AG09319 (cell line): ENCODE measurements at regions not wholly inside any gene's neighbourhood (a gene's known extent, or its start where the extent isn't known, plus 50 kb on each side); places are given as distances from the start of the nearest gene placed in this dataset.

ENCODE experiments used
- DNase-seq: peaks from one replicate; pipeline ENCODE4 v3.0.0-alpha.2; 2010; ENCODE audit warnings: low read depth; ENCODE audit errors: extremely low read depth
- TF ChIP-seq, protein P1 (sequence below): IDR thresholded peaks from 2 replicates; pipeline ENCODE4 v1.5.1; 2011; ENCODE audit warnings: low read depth, mild to moderate bottlenecking, inconsistent platforms, low read length, moderate library complexity

DNA sequence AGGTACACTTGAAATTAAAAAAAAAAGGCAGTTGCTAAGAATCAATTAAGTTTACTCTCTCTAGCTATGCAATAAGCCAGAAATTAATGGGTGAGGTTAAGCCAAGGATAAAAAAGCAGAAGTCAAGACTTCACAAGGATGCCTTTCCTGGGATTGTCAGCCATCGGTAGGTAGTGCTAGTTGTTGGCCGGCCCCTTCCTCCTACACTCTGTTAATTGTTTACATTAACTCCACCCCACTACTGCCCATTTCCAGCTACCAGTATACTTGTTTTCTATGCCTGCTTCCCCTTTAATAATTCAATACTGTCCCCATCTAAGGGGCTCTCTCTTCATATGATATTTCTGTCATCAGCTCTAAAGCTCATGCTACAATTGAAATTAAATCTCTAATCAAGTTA lies 461.0 kb downstream of the IPMK start:
- no peak for DNase-seq
- TF ChIP-seq, protein P1, sequence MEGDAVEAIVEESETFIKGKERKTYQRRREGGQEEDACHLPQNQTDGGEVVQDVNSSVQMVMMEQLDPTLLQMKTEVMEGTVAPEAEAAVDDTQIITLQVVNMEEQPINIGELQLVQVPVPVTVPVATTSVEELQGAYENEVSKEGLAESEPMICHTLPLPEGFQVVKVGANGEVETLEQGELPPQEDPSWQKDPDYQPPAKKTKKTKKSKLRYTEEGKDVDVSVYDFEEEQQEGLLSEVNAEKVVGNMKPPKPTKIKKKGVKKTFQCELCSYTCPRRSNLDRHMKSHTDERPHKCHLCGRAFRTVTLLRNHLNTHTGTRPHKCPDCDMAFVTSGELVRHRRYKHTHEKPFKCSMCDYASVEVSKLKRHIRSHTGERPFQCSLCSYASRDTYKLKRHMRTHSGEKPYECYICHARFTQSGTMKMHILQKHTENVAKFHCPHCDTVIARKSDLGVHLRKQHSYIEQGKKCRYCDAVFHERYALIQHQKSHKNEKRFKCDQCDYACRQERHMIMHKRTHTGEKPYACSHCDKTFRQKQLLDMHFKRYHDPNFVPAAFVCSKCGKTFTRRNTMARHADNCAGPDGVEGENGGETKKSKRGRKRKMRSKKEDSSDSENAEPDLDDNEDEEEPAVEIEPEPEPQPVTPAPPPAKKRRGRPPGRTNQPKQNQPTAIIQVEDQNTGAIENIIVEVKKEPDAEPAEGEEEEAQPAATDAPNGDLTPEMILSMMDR = no peak

DNA sequence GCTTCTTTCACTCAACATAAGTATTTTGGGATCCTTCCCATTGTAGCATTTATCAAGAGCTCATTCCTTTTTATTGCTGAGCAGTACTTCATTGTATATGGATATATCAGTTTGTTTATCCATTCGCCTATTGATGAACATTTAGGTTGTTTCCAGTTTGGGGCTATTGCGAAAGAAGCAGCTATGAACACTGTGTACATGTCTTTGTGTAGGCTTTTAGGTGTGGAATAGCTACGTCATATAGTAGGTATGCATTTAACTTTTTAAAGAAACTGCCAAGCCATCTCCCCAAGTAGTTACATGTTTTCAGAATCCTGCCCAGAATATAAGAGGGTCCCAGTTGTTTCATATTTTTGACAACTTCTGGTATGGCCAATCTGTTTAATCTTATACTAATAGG lies 468.1 kb downstream of the IPMK start:
- no peak for DNase-seq
- TF ChIP-seq, protein P1 = no peak

DNA sequence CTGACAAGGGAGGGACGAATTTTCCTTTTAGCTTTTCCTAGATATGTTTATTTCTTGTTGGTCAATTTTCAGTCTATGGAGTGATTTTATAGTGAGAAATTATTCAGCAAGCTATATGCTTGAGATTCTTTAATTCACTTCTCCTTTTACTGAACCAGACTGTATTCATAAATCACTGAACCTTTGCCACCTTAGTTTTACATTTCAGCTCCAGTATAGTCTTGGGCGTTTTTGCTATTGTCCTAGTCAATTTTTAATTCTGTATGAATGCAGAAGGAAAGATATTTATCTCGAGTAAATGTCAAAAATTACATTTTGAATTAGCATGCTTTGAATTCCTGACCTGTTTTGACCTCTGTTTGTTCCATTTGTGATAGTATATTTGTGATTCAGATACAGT lies 468.9 kb downstream of the IPMK start:
- no peak for DNase-seq
- TF ChIP-seq, protein P1 = no peak

DNA sequence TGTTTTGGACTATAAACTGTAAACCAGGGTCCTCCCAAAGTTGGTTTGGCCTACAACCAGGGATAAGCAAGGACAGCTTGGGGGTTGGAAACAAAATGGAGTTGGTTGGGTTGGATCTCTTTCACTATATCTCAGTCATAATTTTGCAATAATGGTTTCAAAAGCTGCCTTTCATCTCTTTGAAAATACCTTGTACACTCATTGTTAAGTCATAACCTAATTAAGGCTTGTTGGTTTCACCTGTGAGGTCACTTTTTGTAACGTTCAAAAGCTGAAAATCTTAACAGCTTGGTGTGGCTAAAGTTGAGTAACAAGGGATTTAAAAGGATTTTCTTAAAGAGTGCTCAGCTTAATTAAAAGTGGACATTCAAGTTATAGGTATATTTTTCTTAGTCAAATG lies 476.1 kb downstream of the IPMK start:
- TF ChIP-seq, protein P1 = no peak
- no peak for DNase-seq

DNA sequence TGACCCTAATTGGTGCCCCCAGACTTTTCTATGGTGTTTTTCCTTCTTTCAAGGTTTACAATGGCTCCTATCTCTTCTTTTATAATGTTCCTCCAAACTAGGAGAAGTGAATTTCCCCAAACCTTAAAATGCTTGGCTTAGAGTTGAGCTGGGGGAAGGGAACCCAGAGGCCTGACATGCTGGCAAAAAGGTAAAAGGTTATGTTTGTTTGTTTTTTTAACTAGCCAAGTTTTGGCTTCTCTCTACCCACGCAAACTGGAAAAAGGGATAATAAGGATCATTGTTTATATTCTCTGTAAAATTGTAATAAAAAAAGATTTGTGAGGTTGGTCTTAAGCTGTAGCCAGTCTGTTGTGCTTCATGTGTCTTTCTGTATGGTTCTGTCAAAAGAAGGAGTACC lies 477.0 kb downstream of the IPMK start:
- DNase-seq = no peak
- TF ChIP-seq, protein P1 = no peak

DNA sequence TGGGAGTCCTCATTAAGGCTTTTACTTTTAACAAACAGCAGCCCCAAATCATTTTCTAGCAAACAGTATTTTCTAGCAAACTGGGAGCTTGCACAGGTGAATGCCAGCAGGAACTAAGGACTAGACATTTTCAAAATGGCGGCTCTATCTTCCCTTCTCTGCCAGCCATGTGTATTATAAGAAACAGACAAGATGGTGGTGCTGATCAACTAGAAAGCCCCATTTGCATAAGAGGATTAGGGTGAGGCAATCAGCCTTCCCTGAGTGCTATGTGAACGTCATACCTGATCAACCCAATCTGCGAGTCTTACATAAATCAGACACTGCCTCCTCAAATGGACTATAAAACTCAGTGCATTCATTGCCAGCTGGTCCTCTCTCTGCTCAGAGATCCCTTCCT lies 479.6 kb downstream of the IPMK start:
- no peak for DNase-seq
- TF ChIP-seq, protein P1 = no peak

DNA sequence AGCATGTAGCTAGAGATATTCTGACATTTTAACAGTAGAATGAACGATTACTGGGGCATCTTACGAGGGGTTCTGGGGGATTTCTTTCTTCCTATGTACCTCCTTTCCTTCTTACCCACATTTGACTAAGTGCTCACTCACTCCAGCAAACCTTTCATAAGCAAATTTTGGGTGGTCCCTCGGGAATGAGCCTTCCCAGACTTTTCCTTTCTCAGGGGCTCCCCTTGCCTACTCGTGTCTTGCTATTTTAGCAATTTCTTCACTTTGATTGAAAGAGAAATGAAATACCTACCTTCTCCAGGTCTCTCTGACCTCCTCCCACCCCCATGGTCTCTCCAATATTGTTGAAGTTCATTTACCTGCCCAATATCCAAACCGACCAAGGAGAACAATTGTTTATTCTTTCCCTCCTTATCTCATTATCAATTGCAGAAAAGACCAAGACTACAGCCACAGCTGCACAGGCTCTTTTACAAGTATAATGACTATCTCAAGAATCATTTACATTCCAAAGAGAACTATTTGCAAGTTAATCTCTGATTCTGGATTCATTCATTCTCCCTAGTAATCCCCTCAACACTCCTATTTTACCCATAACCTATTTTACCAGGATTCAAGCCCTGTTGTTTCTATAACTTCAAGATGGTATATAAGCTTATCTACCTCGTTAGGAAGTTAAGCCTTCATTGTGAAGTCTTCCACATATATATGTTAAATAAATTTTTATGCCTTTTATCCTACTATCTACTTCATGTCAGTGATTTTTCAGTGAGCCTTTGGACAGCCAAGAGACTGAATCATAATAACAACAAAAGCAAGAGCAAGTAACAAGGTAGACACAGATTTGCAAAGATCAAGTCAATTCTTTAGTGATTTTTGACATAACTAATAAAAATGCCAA lies 480.6 kb downstream of the IPMK start:
- TF ChIP-seq, protein P1 = no peak
- no peak for DNase-seq
